GM11168 (cell line): ENCODE measurements at regions not wholly inside any gene's neighbourhood (a gene's known extent, or its start where the extent isn't known, plus 50 kb on each side); places are given as distances from the start of the nearest gene placed in this dataset.

ENCODE experiments used
- in situ Hi-C: fragments of 300-500 bp; cut with MboI; formaldehyde crosslinking; loops from one replicate; pipeline ENCODE4 v1.12.0; 2022; ENCODE audit warnings: low sequenced_read_pairs; ENCODE audit not compliant: unreplicated experiment

GRCh38 chr4:14928035-14928434, 74.2 kb upstream of the CPEB2 start:
- in situ Hi-C loops: no loop called here

GRCh38 chr4:14929669-14930068, 72.6 kb upstream of the CPEB2 start:
- in situ Hi-C loops: no loop called here

GRCh38 chr4:14934704-14935390, 67.4 kb upstream of the CPEB2 start:
- in situ Hi-C loops: no loop called here

GRCh38 chr4:14943749-14944148, 58.5 kb upstream of the CPEB2 start:
- in situ Hi-C loops: no loop called here

GRCh38 chr4:14952352-14952751, 49.9 kb upstream of the CPEB2 start:
- in situ Hi-C loops: no loop called here
